H9 (cell line): ENCODE measurements at regions not wholly inside any gene's neighbourhood (a gene's known extent, or its start where the extent isn't known, plus 50 kb on each side); places are given as distances from the start of the nearest gene placed in this dataset.
"Not testable (repeated sequence)": the region's sequence is repeated elsewhere in the genome, so short reads cannot be mapped to it uniquely, and the experiment has no call there.

Experiments used
- DNase-seq: peaks from one replicate; pipeline ENCODE4 v3.0.0-alpha.2; 2017
- H2AFZ ChIP-seq: one replicate; pipeline ENCODE4 v1.6.1; 2013; ENCODE audit warnings: mild to moderate bottlenecking, low read length, control low read depth, moderate library complexity
- H2AK5ac ChIP-seq: 2 replicates; pipeline ENCODE4 v1.6.1; 2013; ENCODE audit warnings: low read length, control low read depth, mixed read lengths; ENCODE audit not compliant: insufficient read length
- H2BK120ac ChIP-seq: one replicate; pipeline ENCODE4 v1.6.1; 2013; ENCODE audit warnings: low read depth, mild to moderate bottlenecking, low read length, control low read depth, inconsistent platforms; ENCODE audit not compliant: poor library complexity, severe bottlenecking
- H2BK12ac ChIP-seq: 2 replicates; pipeline ENCODE4 v1.6.1; 2013; ENCODE audit warnings: low read length, control low read depth, mixed read lengths, low read depth; ENCODE audit not compliant: insufficient read length
- H2BK15ac ChIP-seq: 2 replicates; pipeline ENCODE4 v1.6.1; 2013; ENCODE audit warnings: low read depth, low read length, control low read depth
- H2BK20ac ChIP-seq: one replicate; pipeline ENCODE4 v1.6.1; 2013; ENCODE audit warnings: low read depth, mild to moderate bottlenecking, low read length, control low read depth, inconsistent platforms; ENCODE audit not compliant: poor library complexity, severe bottlenecking
- H2BK5ac ChIP-seq: 2 replicates; pipeline ENCODE4 v1.6.1; 2013; ENCODE audit warnings: low read length, control low read depth, mixed read lengths; ENCODE audit not compliant: insufficient read length
- H3K14ac ChIP-seq: 2 replicates; pipeline ENCODE4 v1.6.1; 2013; ENCODE audit warnings: low read length, control low read depth; ENCODE audit not compliant: insufficient read depth
- H3K18ac ChIP-seq: 2 replicates; pipeline ENCODE4 v1.6.1; 2013; ENCODE audit warnings: low read depth, mild to moderate bottlenecking, mixed read lengths, low read length, control low read depth; ENCODE audit not compliant: insufficient read length
- H3K23ac ChIP-seq: 2 replicates; pipeline ENCODE4 v1.6.1; 2013; ENCODE audit warnings: low read length, control low read depth, mixed read lengths, low read depth; ENCODE audit not compliant: insufficient read length
- H3K23me2 ChIP-seq: 2 replicates; pipeline ENCODE4 v1.6.1; 2013; ENCODE audit warnings: low read depth, mild to moderate bottlenecking, mixed read lengths, low read length, control low read depth; ENCODE audit not compliant: insufficient read length, poor library complexity, severe bottlenecking
- H3K27ac ChIP-seq: 2 replicates; pipeline ENCODE4 v1.5.1; 2013; ENCODE audit warnings: low read length, control low read depth, mixed read lengths, low read depth; ENCODE audit not compliant: insufficient read length
- H3K27me3 ChIP-seq: 2 replicates; pipeline ENCODE4 v1.6.1; 2013; ENCODE audit warnings: low read length, control low read depth, inconsistent platforms; ENCODE audit not compliant: insufficient read depth
- H3K4ac ChIP-seq: 2 replicates; pipeline ENCODE4 v1.6.1; 2013; ENCODE audit warnings: low read depth, mild to moderate bottlenecking, control low read depth, inconsistent platforms, low read length, moderate library complexity
- H3K4me1 ChIP-seq: 2 replicates; pipeline ENCODE4 v1.6.1; 2013; ENCODE audit warnings: low read length, control low read depth, inconsistent platforms; ENCODE audit not compliant: insufficient read depth
- H3K4me2 ChIP-seq: 2 replicates; pipeline ENCODE4 v1.6.1; 2013; ENCODE audit warnings: low read length, control low read depth, mixed read lengths; ENCODE audit not compliant: insufficient read length, insufficient read depth
- H3K56ac ChIP-seq: 2 replicates; pipeline ENCODE4 v1.6.1; 2013; ENCODE audit warnings: low read depth, mild to moderate bottlenecking, mixed read lengths, low read length, control low read depth; ENCODE audit not compliant: insufficient read length
- H3K79me1 ChIP-seq: 2 replicates; pipeline ENCODE4 v1.6.1; 2013; ENCODE audit warnings: low read depth, mild to moderate bottlenecking, moderate library complexity, low read length, control low read depth, inconsistent platforms; ENCODE audit not compliant: insufficient read depth, poor library complexity, severe bottlenecking
- H3K79me2 ChIP-seq: 2 replicates; pipeline ENCODE4 v1.6.1; 2013; ENCODE audit warnings: low read length, control low read depth, inconsistent platforms; ENCODE audit not compliant: insufficient read depth
- H3K9ac ChIP-seq: 2 replicates; pipeline ENCODE4 v1.6.1; 2013; ENCODE audit warnings: low read length, control low read depth, mixed read lengths; ENCODE audit not compliant: insufficient read length; ENCODE audit errors: extremely low read depth
- H3K9me3 ChIP-seq: one replicate; pipeline ENCODE4 v1.6.1; 2013; ENCODE audit warnings: low read depth, low read length, inconsistent platforms; ENCODE audit not compliant: control insufficient read depth
- H3T11ph ChIP-seq: one replicate; pipeline ENCODE4 v1.6.1; 2013; ENCODE audit warnings: mild to moderate bottlenecking, low read length, control low read depth, inconsistent platforms
- H4K20me1 ChIP-seq: one replicate; pipeline ENCODE4 v1.6.1; 2013; ENCODE audit not compliant: control insufficient read depth, insufficient read length, insufficient read depth
- H4K5ac ChIP-seq: 2 replicates; pipeline ENCODE4 v1.6.1; 2013; ENCODE audit warnings: low read depth, mild to moderate bottlenecking, mixed read lengths, low read length, control low read depth; ENCODE audit not compliant: insufficient read length
- H4K8ac ChIP-seq: replicated peaks from 2 replicates; pipeline ENCODE4 v1.6.1; 2013; ENCODE audit warnings: low read length, control low read depth, mixed read lengths, low read depth; ENCODE audit not compliant: insufficient read length
- H4K91ac ChIP-seq: 2 replicates; pipeline ENCODE4 v1.6.1; 2013; ENCODE audit warnings: low read depth, mild to moderate bottlenecking, moderate library complexity, mixed read lengths, low read length, control low read depth; ENCODE audit not compliant: insufficient read length
- H3K27ac Mint-ChIP-seq, 3 experiments: 2 replicates in 2 of 3; 3 replicates in 1 of 3; pipeline ENCODE4 v1.8.0; 2020 to 2021; ENCODE audit warnings: mixed read lengths in 3 of 3, mild to moderate bottlenecking in 1 of 3, moderate library complexity in 1 of 3
- H3K27me3 Mint-ChIP-seq: 2 replicates; pipeline ENCODE4 v1.8.0; 2021; ENCODE audit warnings: low read depth, mild to moderate bottlenecking, moderate library complexity, mixed read lengths
- H3K36me3 Mint-ChIP-seq, 3 experiments: 2 replicates in 2 of 3; 3 replicates in 1 of 3; pipeline ENCODE4 v1.8.0; 2020 to 2021; ENCODE audit warnings: low read depth in 3 of 3, mixed read lengths in 3 of 3; ENCODE audit not compliant: insufficient read depth in 1 of 3
- H3K4me1 Mint-ChIP-seq, 2 experiments: 2 replicates each; pipeline ENCODE4 v1.8.0; 2020; ENCODE audit warnings: mixed read lengths in 2 of 2
- H3K4me3 Mint-ChIP-seq, 2 experiments: 2 replicates in 1 of 2; 3 replicates in 1 of 2; pipeline ENCODE4 v1.8.0; 2020 to 2021; ENCODE audit warnings: mild to moderate bottlenecking in 2 of 2, mixed read lengths in 2 of 2, moderate library complexity in 1 of 2
- H3K9me3 Mint-ChIP-seq, 2 experiments: 2 replicates in 1 of 2; 3 replicates in 1 of 2; pipeline ENCODE4 v1.8.0; 2020; ENCODE audit warnings: mild to moderate bottlenecking in 2 of 2, mixed read lengths in 2 of 2, moderate library complexity in 1 of 2
- WGBS: extraction: QIAGEN DNeasy Blood & Tissue Kit; methylation state at CpG from one replicate; pipeline ENCODE4 v1.1.7; 2013; ENCODE audit warnings: missing lambda C conversion rate, low lambda C conversion rate, mixed read lengths; ENCODE audit not compliant: insufficient read length; ENCODE audit errors: extremely low coverage; 5-methylcytosine and 5-hydroxymethylcytosine counted together
- TF ChIP-seq, protein P1 (sequence below): fragments of 200-600 bp; sonication (generic); conservative IDR thresholded peaks from 3 replicates; pipeline ENCODE4 v1.8.0; 2021; ENCODE audit warnings: antibody characterized with exemption, mild to moderate bottlenecking

DNA sequence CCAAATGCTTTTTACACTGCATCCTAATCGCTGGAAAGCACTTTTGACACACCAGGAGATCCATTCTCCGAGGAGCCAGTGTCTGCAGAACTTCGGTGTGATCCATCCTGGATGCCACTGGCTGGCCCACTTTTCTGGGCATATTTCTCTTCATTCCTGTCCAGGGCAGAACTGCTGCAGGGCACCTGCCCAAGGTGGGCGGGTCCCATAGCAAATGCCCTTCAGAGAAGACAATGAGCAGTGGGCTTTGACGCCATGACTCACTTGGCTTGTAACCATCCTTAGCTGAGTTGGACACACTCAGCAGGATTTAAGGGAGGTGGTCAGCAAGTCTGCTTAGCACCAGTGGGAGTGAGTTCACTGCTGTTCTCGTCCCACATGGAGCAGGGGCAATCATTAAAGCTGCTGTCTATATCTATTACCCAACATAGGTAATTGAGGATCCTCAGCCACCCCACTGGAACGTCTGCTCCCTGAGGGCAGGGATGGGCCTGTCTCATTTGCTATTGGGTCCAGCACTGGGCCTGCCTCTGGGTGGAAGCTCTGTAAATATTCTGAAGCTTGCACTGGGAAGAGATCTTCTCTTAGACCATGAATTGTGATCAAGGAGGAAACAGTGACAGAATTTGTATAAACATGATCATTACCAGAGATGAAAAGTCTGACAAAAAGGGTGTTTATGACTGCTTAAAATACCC is 112.7 kb upstream of the IQSEC1 start:
- TF ChIP-seq, protein P1, sequence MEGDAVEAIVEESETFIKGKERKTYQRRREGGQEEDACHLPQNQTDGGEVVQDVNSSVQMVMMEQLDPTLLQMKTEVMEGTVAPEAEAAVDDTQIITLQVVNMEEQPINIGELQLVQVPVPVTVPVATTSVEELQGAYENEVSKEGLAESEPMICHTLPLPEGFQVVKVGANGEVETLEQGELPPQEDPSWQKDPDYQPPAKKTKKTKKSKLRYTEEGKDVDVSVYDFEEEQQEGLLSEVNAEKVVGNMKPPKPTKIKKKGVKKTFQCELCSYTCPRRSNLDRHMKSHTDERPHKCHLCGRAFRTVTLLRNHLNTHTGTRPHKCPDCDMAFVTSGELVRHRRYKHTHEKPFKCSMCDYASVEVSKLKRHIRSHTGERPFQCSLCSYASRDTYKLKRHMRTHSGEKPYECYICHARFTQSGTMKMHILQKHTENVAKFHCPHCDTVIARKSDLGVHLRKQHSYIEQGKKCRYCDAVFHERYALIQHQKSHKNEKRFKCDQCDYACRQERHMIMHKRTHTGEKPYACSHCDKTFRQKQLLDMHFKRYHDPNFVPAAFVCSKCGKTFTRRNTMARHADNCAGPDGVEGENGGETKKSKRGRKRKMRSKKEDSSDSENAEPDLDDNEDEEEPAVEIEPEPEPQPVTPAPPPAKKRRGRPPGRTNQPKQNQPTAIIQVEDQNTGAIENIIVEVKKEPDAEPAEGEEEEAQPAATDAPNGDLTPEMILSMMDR: no peak

DNA sequence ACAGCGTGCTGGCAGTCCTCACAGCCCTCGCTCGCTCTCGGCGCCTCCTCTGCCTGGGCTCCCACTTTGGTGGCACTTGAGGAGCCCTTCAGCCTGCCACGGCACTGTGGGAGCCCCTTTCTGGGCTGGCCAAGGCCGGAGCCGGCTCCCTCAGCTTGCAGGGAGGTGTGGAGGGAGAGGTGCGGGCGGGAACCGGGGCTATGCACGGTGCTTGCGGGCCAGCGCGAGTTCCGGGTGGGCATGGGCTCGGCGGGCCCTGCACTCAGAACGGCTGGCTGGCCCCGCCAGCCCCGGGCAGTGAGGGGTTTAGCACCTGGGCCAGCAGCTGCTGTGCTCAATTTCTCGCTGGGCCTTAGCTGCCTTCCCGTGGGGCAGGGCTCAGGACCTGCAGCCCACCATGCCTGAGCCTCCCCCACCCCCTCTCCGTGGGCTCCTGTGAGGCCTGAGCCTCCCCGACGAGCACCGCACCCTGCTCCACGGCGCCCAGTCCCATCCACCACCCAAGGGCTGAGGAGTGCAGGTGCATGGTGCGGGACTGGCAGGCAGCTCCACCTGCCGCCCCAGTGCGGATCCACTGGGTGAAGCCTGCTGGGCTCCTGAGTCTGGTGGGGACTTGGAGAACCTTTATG is 106.5 kb upstream of the IQSEC1 start:
- H3K79me2 ChIP-seq, H3K14ac ChIP-seq, H3K23me2 ChIP-seq, H3K27ac ChIP-seq, H3T11ph ChIP-seq, H4K91ac ChIP-seq, H3K4ac ChIP-seq, H2BK5ac ChIP-seq, H3K27me3 ChIP-seq, H3K9ac ChIP-seq, H3K4me1 ChIP-seq, H3K4me2 ChIP-seq, H3K4me1 Mint-ChIP-seq, H2BK12ac ChIP-seq, H2AK5ac ChIP-seq, H2BK20ac ChIP-seq, H2AFZ ChIP-seq, H3K27me3 Mint-ChIP-seq, H4K8ac ChIP-seq, H2BK120ac ChIP-seq, H3K27ac Mint-ChIP-seq, H3K18ac ChIP-seq, DNase-seq, H3K9me3 ChIP-seq, H4K5ac ChIP-seq, H4K20me1 ChIP-seq, H3K56ac ChIP-seq, H3K23ac ChIP-seq, H3K4me3 Mint-ChIP-seq, H2BK15ac ChIP-seq, H3K79me1 ChIP-seq: not testable (repeated sequence)
- Mint-ChIP-seq H3K9me3 (peaks cover 14 to 21% of the 10 kb centered on the region in 2 experiments), H3K36me3 (peaks cover 9 to 14% (median 12%) of the 10 kb centered on the region in 3 experiments)
- no CpG with 5 or more reads among the region's 32 CpGs for WGBS

More for the DNA sequence above, 112.7 kb upstream of the IQSEC1 start:
- H3K9me3 ChIP-seq: no peaks in the 10 kb centered on the region
- no peak overlapping the region for H3K4ac ChIP-seq
- no CpG with 5 or more reads among the region's 7 CpGs for WGBS
- H3K27me3 Mint-ChIP-seq: peaks cover 2% of the 10 kb centered on the region
- no peak overlapping the region for H2BK5ac ChIP-seq
- H3K79me1 ChIP-seq: no peaks in the 10 kb centered on the region
- no peak overlapping the region for H2BK12ac ChIP-seq
- H2BK20ac ChIP-seq: no peak overlapping the region
- no peak overlapping the region for H2BK120ac ChIP-seq
- no peak overlapping the region for H3T11ph ChIP-seq
- H4K8ac ChIP-seq: no peak overlapping the region
- no peak overlapping the region for H3K4me3 Mint-ChIP-seq
- H3K27ac Mint-ChIP-seq: no peak overlapping the region
- H3K27me3 ChIP-seq: no peaks in the 10 kb centered on the region
- no peak overlapping the region for H3K27ac ChIP-seq
- H3K18ac ChIP-seq: no peak overlapping the region
- H3K56ac ChIP-seq: no peak overlapping the region
- no peak overlapping the region for H3K23ac ChIP-seq
- no peak overlapping the region for H2AK5ac ChIP-seq
- no peaks in the 10 kb centered on the region for H3K79me2 ChIP-seq
- no peaks in the 10 kb centered on the region; a peak in 1 of 7 replicates for H3K36me3 Mint-ChIP-seq
- H2BK15ac ChIP-seq: no peak overlapping the region
- no peak overlapping the region for H4K91ac ChIP-seq
- H3K4me1 Mint-ChIP-seq: no peaks in the 10 kb centered on the region
- no peaks in the 10 kb centered on the region for H3K23me2 ChIP-seq
- H3K4me2 ChIP-seq: no peak overlapping the region
- no peak overlapping the region for H2AFZ ChIP-seq
- no peak overlapping the region for H3K9ac ChIP-seq
- no peak overlapping the region for H3K14ac ChIP-seq
- H3K4me1 ChIP-seq: no peaks in the 10 kb centered on the region
- H3K9me3 Mint-ChIP-seq: peaks cover 6 to 8% of the 10 kb centered on the region in 2 experiments; a peak in 4 of 5 replicates
- no peak overlapping the region for H4K5ac ChIP-seq
- DNase-seq: no peak
- no peaks in the 10 kb centered on the region for H4K20me1 ChIP-seq
